NCI-H146 treated with DMSO at 0.1 percent for 48 hours (cell line): ENCODE measurements at regions not wholly inside any gene's neighbourhood (a gene's known extent, or its start where the extent isn't known, plus 50 kb on each side); places are given as distances from the start of the nearest gene placed in this dataset.

Experiments
- DNase-seq: peaks from one replicate; lab custom pipeline; 2025; ENCODE audit not compliant: unreplicated experiment; lab: John Stamatoyannopoulos, UW

GRCh38 chr9:6160579-6160978 lies 55.0 kb upstream of the IL33 start:
- no peak for DNase-seq

DNA sequence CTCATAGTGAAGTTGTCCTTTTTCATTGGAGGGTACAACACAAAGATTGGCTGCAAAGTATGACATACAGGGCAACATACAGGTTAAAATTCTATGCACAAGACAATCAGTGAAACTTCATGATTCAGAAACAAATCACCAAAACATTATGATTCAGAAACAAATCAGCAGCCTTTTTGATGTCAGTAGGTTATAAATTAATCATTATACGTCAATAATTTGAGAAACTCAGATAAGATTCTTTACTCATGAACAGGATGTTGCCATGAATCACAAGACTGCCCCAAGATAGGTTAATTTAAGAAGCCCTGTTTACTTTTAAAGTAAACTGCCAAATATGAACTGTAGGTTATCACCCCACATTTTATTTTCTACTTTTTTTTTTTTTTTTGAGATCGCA lies 62.2 kb upstream of the IL33 start:
- no peak for DNase-seq

GRCh38 chr9:6152788-6153187 lies 62.8 kb upstream of the IL33 start:
- no peak for DNase-seq

DNA sequence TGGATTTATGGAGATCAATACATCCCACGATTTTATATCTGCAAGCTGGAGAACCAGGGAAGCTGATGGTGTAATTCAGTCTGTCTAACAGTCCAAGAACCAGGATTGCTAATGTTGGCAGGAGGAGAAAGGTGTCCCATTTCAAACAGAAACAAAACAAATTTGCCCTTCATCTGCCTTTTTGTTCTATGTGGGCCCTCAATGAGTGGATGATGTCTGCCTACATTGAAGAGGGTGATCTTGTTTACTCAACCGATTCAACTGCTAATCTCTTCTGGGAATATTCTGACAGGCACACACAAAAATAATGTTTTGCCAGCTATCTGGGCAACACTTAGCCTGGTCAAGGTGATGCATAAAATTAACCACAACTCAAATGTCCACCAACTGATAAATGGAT lies 65.1 kb upstream of the IL33 start:
- DNase-seq, result no peak

DNA sequence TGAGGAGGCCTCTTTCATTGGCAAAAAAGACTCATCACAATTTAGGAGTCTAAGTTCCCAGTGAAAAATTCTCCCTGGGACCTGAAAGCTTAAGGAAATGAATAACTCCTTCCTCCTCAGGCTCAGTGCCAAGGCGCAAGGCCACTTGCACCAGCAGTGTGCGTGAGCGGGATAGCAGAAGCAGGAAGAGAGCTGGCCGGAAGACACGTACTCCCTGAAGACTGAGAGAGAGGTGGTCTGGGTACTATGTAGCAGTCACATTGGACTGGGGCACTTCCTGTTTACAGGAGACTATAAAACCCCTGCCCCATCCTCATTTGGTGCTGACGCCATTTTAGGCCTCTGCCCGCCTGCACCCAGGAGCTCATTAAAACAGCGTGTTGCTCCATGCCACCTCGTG lies 66.3 kb upstream of the IL33 start:
- no peak for DNase-seq

DNA sequence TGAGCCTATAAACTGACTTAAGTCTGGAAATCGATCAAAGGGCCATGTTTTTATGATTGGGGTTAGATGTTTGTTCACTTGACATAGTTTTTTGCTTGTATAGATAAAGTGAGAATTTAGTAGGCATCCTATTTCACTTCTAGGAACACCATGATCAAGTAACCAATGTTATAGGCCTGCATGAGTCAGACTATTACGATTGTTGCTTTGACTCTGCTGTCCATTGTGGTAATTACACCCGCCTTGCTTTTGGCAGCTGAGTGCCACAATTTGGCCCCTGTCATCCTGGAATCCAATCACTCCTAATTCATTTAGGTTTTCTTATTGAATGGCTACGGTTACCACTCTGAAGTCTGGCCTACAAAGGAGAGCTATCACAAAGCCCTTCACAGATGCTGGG lies 67.8 kb upstream of the IL33 start:
- no peak for DNase-seq

- DNase-seq, result no peak
These were observed 70.7 kb upstream of the IL33 start for GRCh38 chr9:6144947-6145346.

- DNase-seq, result no peak
These were observed 72.7 kb upstream of the IL33 start for GRCh38 chr9:6142799-6143454.

DNA sequence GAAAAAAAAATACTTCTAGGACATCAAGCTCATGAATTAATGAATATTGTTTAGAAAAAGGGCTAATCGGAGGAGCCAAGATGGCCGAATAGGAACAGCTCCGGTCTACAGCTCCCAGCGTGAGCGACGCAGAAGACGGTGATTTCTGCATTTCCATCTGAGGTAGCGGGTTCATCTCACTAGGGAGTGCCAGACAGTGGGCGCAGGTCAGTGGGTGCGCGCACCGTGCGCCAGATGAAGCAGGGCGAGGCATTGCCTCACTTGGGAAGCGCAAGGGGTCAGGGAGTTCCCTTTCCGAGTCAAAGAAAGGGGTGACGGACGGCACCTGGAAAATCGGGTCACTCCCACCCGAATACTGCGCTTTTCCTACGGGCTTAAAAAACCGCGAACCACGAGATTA lies 79.8 kb upstream of the IL33 start:
- peak; percentile 1 for DNase-seq

DNA sequence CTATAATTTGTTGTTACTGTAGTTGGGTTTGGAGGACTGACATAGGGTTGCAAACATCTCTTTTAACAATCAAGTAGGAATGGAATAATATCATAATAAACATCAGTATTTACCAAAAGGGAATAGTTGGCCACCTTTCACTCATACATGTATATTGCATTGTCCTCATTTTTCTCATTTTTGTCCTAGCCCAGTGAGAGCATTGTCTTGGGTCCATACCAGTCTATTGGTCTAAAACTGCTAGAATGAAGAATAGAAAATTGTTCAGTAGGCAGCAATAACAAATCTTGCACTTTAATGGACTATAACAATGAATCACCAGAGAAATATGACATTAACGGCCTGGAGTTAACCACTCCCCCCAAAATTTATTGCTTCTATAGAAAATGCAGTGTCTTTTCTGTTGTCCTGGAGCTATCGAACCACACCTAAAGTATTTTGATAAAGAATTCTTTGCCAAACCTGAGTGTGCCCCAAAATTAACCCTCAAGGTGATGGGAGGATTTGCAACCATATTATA lies 80.9 kb upstream of the IL33 start:
- DNase-seq, result no peak

DNA sequence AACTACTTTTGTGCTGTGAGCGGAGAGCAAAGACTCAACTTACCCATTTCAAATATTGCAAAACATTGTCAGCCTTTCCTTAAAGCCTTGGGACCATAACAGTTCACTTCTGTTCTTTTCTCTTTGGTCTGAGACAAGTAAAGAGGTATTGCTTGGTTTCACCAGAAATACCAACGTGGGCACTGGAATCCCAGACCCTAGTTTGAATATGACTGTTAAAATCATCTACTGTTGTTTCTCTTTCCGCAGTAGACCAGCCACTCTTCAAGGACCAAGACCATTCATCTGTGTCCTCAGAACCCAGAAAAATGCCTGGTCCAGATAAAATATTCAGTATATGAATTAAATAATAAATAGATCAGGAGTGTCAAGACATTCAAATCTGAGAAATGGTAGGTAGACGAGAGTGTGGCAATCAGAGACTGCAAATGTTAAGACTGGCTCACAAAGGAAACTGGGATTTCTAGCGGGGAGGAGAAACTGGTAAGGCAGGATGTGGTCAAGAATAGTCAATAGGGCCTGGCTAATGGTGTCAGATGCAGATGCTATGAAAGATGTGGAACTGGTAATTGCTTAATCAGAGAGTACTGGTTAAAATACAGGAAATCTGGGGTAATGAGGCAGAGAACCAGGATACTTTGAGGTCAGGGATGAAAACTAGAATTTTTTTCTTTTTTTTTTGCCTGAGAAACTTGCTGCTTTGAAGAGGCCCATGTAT lies 82.1 kb upstream of the IL33 start:
- DNase-seq, result no peak

- no peak for DNase-seq
These were observed 83.0 kb upstream of the IL33 start for GRCh38 chr9:6132650-6133049.

GRCh38 chr9:6128030-6128429 lies 87.6 kb upstream of the IL33 start:
- DNase-seq, result no peak

DNA sequence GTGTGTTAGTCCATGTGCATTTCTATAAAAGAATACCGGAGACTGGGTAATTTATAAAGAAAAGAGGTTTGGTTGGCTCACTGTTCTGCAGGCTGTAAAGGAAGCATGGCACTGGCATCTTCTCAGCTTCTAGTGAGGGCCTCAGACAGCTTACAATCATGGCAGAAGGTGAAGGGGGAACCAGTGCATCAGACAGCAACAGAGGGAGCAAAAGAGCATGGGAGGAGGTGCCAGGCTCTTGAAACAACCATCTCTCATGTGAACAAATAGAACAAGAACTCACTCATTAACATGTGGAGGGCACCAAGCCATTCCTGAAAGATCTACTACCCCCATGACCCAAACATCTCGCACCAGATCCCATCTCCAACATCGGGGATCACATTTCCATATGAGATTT lies 89.2 kb upstream of the IL33 start:
- DNase-seq, result no peak

DNA sequence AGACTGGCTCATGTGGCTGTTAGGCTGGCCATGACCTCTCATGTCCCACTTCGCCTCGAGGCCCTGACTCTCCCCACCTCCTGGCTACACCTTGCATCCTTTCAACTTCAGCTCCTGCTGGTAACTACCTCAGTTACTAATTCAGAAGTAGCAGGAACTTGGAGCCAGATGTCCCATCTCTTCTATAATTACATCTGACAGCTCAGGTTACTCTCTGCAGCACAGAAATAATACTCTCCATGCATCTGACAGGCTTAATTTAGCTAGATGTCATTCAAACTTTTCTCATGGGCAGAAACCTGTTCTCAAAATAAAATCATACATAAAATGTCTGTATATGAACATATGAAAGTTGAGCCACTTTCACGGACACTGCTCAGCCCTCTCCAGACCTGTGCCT lies 92.2 kb upstream of the IL33 start:
- DNase-seq, result no peak

DNA sequence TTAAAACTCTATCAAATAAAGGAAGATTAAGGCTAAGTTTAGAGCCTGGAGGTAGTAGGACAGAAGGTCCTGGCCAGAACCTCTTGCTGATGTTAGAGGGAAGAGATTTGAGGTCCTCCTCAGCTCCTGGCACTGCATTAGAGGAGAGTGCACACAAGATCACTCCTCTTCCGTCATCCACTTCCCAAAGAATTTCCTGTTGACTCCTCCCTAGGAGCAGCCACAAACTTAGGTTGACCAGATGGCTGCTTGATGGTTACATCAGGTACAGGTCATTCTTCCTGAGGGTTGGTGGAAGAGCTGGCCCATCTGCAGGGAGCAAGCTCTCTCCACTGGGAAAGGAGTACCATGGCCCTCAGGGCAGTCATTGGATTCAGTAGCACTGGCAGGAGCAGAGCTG lies 93.9 kb upstream of the IL33 start:
- no peak for DNase-seq

GRCh38 chr9:6114424-6114823 lies 99.0 kb upstream of the RANBP6 start:
- DNase-seq, result no peak

- no peak for DNase-seq
These were observed 98.4 kb upstream of the RANBP6 start for GRCh38 chr9:6113819-6114218.

DNA sequence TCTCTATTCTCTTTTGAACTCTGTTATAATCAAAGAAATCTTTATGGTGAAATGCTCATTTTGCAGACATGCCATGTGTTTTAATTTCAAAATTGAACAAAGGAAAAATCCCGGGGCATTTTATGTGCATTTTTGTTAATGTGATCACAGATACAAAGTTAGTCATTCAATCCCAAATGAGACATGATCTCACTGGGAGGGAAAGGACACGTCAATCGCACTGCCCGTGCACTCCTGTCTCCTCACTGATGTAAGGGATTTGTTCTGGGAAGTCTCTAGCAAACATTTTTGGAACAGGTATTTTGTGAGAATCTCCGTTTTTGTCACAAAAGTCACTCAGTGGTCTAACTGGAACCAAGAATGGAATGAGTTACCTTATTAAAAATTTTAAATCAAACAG lies 97.9 kb upstream of the RANBP6 start:
- DNase-seq, result no peak

GRCh38 chr9:6109986-6110385 lies 94.6 kb upstream of the RANBP6 start:
- DNase-seq, result no peak

GRCh38 chr9:6109571-6109970 lies 94.1 kb upstream of the RANBP6 start:
- DNase-seq, result no peak

GRCh38 chr9:6106711-6107339 lies 91.4 kb upstream of the RANBP6 start:
- no peak for DNase-seq
